ENCODE measurements at regions not wholly inside any gene's neighbourhood (a gene's known extent, or its start where the extent isn't known, plus 50 kb on each side); places are given as distances from the start of the nearest gene placed in this dataset.

- DNase-seq = no peak
These were observed 586.1 kb downstream of the RNF144B start for GRCh38 chr6:18973251-18973650.

DNA sequence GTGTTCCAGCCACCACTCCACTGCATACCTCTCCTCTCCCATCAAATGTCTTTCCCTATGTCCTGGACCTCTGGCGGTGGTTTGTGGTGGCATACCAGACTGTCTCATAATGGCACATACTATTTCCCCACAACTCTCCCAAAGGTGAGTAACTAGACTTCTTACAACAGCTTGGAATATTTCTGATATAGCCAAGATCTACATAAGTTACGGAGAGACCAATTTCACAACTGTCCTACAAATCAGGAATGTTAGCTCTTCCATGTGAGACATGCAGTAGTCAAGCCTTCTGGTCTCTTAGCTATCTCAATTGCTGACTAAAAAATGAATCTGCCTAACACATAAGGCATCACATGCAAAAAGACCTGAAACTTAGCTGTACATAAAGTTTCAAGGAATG is 588.9 kb downstream of the RNF144B start:
- no peak for DNase-seq

GRCh38 chr6:18976966-18977365 is 589.8 kb downstream of the RNF144B start:
- no peak for DNase-seq

GRCh38 chr6:18978337-18979128 is 591.4 kb downstream of the RNF144B start:
- DNase-seq = no peak

- no peak for DNase-seq
These were observed 597.9 kb downstream of the RNF144B start for GRCh38 chr6:18985061-18985460.

- DNase-seq = no peak
These were observed 598.8 kb downstream of the RNF144B start for GRCh38 chr6:18985996-18986395.

GRCh38 chr6:18988636-18989035 is 601.5 kb downstream of the RNF144B start:
- no peak for DNase-seq

DNA sequence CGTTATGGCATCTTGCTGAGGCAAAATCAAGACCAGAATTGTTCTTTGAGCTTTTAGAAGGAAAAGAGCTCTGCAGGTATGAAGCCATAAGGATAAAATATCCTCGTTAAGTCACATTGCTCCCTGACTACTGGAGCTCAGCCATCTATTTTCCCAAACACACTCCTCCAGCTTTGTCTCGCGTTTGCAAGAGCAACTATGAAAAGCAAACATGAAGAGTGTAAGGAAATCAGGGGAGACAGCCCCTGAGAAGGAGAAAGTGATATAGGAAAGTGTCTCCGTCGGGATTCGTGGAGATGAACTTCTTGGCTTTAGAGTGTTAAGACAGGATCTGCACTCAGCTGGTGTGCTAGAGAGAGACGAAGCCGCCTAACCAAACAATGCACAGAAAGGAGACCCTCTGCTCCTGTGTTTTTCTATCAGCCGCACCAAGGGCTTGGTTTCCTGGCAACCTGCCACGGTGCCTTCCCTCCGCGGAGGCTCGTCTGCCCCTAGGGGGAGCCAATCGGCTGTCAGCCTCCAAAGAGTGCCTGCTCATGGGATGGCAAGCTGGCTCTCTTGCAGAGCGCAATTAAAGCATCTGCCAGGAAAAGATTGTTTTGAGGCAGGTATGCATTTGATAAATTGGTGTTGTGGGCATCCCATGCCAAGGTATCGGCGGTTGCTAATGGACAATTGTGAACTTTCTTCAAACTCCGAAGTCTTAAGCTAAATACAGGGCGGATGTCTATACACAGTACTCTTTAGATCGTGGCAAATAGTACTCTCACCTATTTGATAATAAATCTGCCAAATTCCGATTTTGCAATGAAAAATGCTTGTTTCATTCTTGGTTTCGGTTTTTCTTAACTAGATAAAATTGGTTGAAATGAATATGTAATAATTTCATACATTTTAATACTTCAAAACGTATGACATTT is 603.2 kb downstream of the RNF144B start:
- DNase-seq = peak; percentile 54

GRCh38 chr6:18997375-18997826 is 610.3 kb downstream of the RNF144B start:
- peak; percentile 20 for DNase-seq

- no peak for DNase-seq
These were observed 615.9 kb downstream of the RNF144B start for GRCh38 chr6:19002976-19003560.

- DNase-seq = no peak
These were observed 617.0 kb downstream of the RNF144B start for GRCh38 chr6:19004176-19004575.

GRCh38 chr6:19009769-19010168 is 622.6 kb downstream of the RNF144B start:
- DNase-seq = no peak

DNA sequence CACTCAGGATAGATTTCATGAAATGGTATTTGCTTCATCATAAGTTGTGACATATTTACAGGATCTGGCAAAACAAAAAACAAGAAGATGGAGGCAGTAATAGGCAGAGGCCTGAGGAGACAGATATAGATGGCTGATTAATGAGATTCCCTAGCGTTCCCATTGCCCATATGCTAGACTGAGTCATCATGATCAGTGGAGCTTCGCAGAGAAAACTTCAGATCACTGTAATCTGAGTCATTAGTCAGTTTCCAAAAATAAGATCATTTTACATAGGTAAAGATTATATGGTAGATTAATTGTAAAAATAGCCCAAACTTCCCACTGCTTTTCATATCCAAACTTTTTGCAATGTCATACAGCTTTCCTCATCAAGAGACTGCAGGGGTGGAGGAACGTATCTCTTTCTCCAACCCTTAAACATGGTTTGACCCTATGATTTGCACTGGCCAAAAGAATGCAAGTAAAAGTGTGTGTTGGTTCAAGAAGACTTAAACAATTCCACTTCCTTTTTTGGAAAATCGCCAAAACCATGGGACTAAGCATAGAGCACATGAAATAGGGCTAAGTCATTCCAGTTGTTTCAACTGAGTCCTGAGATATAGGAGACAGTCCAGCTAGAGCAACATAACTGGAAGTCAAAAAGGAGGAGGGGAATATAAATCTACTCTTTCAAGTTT is 626.0 kb downstream of the RNF144B start:
- DNase-seq = no peak

- DNase-seq = no peak
These were observed 637.6 kb downstream of the RNF144B start for GRCh38 chr6:19024737-19025136.

GRCh38 chr6:19028201-19028600 is 641.1 kb downstream of the RNF144B start:
- no peak for DNase-seq

- no peak for DNase-seq
These were observed 645.6 kb downstream of the RNF144B start for GRCh38 chr6:19032591-19033295.

DNA sequence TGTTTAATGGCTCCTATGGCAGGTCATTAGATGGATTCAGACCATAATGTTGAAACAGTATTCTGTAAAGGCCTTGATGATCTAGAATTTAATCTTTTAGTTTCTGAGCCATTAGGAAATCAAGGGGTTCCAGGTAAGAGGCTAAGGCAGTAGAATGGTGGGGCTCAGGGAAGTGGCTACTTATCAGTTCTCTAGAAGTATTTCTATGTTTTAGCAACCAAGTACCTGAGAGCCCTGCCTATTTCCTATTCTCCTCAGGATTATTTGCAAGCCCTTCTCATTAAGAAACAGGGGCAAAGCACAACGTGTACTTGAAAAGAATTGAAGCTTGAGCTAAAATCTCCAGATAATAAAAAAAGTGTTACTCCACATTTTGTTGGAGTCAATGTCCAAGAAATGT is 646.5 kb downstream of the RNF144B start:
- DNase-seq = no peak

DNA sequence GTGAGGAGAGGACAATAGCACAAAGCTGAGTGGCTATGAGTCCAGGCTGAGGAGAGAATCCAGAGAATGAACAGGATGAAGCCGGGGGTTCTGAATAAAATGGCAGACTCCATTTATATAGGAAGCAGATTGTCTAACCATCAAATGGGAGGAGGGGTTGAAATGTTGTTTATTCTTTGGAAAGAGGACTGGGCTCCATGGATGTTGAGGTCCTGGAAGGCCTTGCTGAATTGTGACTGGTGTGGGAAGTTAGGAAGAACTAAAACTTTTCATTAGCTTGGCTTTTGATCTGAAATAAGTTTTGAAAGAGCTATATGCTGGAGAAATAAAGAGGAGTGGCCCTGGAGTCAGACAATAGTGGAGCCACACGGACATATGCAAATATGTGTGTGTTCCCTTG is 647.8 kb downstream of the RNF144B start:
- no peak for DNase-seq

DNA sequence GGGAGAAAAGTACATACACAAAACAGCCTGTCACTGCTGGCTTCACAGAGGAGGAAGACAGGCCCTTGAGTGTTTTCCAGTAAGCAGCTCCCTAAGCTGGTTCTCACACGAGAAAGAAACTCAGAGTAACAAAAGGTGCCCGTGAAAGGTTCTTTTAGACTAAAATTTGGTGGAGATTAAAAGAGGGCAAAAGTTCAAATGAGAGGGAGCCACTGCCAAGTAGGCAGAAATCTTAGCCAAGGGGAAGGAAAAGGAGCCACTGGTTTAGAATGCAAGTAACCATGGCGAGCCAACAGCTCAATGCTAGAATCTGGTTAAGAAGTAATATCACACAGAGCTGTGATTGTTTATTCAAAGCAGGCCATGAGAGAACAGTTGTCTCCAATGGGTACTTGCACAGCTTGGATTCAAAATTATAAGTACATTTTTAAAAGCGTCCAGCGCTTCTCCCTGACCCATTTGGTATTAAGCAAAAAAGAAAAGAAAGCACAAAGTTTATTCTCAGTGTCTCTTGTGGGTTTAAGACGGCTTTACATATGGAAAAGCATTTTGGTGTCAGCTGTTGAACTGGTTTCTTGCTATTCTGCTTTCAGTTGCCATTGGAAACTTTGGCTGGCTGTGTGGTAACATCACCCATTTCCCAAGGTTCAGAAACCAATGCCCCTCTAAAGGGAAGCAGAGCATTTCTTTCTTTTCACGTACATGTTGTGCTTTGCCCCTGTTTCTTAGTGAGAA is 648.5 kb downstream of the RNF144B start:
- DNase-seq = no peak

GRCh38 chr6:19036196-19036555 is 649.0 kb downstream of the RNF144B start:
- no peak for DNase-seq

GRCh38 chr6:19037607-19038006 is 650.5 kb downstream of the RNF144B start:
- DNase-seq = no peak

DNA sequence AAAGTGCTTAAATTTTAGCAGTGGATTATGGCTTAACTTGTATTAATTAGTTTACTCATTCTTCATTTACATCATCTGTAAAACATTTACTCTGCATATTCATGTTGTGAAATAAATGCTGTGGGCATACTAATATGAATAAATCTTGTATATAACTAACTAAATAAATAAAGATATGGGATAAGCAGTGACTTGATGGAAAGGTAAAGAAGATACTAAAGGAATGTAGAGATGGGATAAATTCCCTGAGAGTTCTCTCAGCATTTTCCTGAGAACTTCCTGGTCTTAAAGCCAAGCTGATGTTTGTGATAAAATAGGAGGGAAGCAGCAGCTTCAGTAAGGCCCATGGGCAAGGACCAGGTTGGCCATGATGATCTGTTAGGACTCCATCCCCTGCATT is 652.1 kb downstream of the RNF144B start:
- no peak for DNase-seq
